ENCODE measurements at regions not wholly inside any gene's neighbourhood (a gene's known extent, or its start where the extent isn't known, plus 50 kb on each side); places are given as distances from the start of the nearest gene placed in this dataset.

- intact Hi-C loops (cut with micrococcal nuclease): no loop called here
- no TSS peak for BruUV-seq (replicated peaks)
- no peak overlapping the region for H3K4me3 ChIP-seq (ENCODE audit: insufficient read depth, low read depth, low read length)
These were observed 1548.9 kb upstream of the PCDH20 start for GRCh38 chr13:62964522-62964921.

More at GRCh38 chr13:62964522-62964921, 1548.9 kb upstream of the PCDH20 start:
- no peak overlapping the region for H3K9ac ChIP-seq (ENCODE audit: low read depth, low read length)
- no peak overlapping the region for H2AFZ ChIP-seq (replicated peaks; ENCODE audit: low read length, poor library complexity)
- no peak overlapping the region for H4K8ac ChIP-seq (ENCODE audit: low read depth in 2 of 2, low read length in 2 of 2)
- no peak overlapping the region for H3K4ac ChIP-seq (ENCODE audit: low read depth, low read length)
- DNase-seq (no peak), ATAC-seq (ENCODE audit: low read depth) (no peak)
- in situ Hi-C loops (cut with MboI; ENCODE audit: low sequenced_read_pairs) (no loop called here), dilution Hi-C loops (cut with HindIII; ENCODE audit: low sequenced_read_pairs, unreplicated experiment) (no loop called here)
- H2AK5ac ChIP-seq (ENCODE audit: low read depth, low read length): no peak overlapping the region
- H2BK120ac ChIP-seq (ENCODE audit: low read depth, low read length): no peak overlapping the region
- H3K9me3 ChIP-seq (ENCODE audit: control insufficient read depth, insufficient read depth, low read length): no peaks in the 10 kb centered on the region
- no peak overlapping the region for H2BK20ac ChIP-seq (ENCODE audit: low read depth, low read length)
- H3K27ac ChIP-seq (ENCODE audit: insufficient read depth, low read length): no peak overlapping the region
- no peak overlapping the region for H3K56ac ChIP-seq (ENCODE audit: extremely low read depth, insufficient read depth, low read length)
- no peaks in the 10 kb centered on the region for H4K20me1 ChIP-seq (ENCODE audit: insufficient read depth, low read length)
- H4K91ac ChIP-seq (ENCODE audit: insufficient read depth, low read depth, low read length): no peak overlapping the region
- no peak overlapping the region for H2AK9ac ChIP-seq (replicated peaks; ENCODE audit: low read depth, low read length, poor library complexity)
- H3K4me1 ChIP-seq (ENCODE audit: control insufficient read depth, insufficient read depth, low read length): no peaks in the 10 kb centered on the region
- no peak overlapping the region for H3K14ac ChIP-seq (replicated peaks; ENCODE audit: low read depth, low read length)
- no peak for TF ChIP-seq RFX5 (IDR thresholded peaks at IDR 0.05; ENCODE audit: low read depth, low read length)
- ChIA-PET CTCF (no interaction called here), POLR2A (ENCODE audit: unreplicated experiment) (no interaction called here)
- no peak overlapping the region for H2BK5ac ChIP-seq (ENCODE audit: low read depth, low read length, poor library complexity, severe bottlenecking)
- H3K36me3 ChIP-seq (ENCODE audit: control insufficient read depth, insufficient read depth, low read length): no peaks in the 10 kb centered on the region
- H3K27me3 ChIP-seq (ENCODE audit: control insufficient read depth, insufficient read depth, low read length): no peaks in the 10 kb centered on the region
- H3K23ac ChIP-seq (ENCODE audit: low read depth, low read length): no peak overlapping the region
- no peaks in the 10 kb centered on the region for H3K79me1 ChIP-seq (ENCODE audit: low read depth in 1 of 2, low read length in 2 of 2)
- H3K4me2 ChIP-seq (ENCODE audit: low read depth, low read length): no peak overlapping the region
- H3K18ac ChIP-seq (ENCODE audit: low read depth, low read length): no peak overlapping the region
- H4K5ac ChIP-seq (ENCODE audit: low read depth, low read length): no peak overlapping the region
- H3K9me1 ChIP-seq (ENCODE audit: insufficient read depth, low read length): no peaks in the 10 kb centered on the region
- H2BK15ac ChIP-seq (ENCODE audit: low read depth, low read length): no peak overlapping the region
